ENCODE measurements at regions not wholly inside any gene's neighbourhood (a gene's known extent, or its start where the extent isn't known, plus 50 kb on each side); places are given as distances from the start of the nearest gene placed in this dataset.

DNA sequence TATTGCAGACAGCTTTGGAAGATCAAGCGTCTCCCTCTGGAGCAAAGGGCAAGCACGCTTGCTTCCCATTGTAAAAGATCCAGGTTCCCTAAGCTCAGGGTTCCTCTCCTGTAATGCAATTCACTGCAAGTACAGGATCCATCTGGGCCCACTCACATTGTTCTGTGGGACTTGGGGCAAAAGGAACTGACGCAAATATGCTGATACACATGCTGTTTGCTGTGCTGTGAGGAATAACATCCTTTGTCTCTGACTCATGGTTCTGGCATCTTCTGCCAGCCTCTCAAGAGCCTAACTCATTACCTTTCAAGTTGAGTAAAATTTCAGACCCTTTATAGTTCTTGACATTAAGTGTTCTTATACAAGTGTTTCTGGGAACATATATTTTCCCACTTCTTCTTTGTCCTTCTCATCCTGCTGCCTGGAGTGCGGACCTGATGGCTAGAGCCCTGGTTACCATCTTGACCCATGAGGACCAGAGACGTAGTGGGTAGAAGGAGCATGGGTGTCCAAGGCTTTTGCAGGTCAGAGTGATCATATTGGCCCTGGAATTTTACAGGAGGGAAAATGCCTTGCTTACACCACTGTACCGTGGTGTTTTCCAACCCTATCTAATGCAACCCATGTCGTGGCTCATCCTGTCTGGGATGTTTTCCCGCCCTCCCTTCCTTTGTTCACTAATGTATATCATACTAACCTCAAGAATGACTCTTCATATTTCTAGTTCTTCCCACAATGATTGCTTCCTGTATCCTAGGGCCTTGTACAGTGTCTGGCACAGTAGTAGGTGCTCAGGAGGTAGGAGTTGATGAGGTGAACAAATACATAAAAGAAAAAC, 145.7 kb upstream of the GLI2 start:
- H3K27me3 Mint-ChIP-seq (ENCODE audit: low read depth) = peaks cover 36% of the 10 kb centered on the region
- H3K36me3 Mint-ChIP-seq (ENCODE audit: low read depth) = no peaks in the 10 kb centered on the region
- ATAC-seq (no peak), DNase-seq (no peak)
- CTCF ChIA-PET = no interaction called here
- POLR2A ChIA-PET = no interaction called here
- no peak overlapping the region for H3K27ac Mint-ChIP-seq
- H3K4me1 Mint-ChIP-seq (ENCODE audit: low read depth) = no peaks in the 10 kb centered on the region
- no peaks in the 10 kb centered on the region for H3K9me3 Mint-ChIP-seq (ENCODE audit: insufficient read depth)
- no peak overlapping the region for H3K4me3 Mint-ChIP-seq

DNA sequence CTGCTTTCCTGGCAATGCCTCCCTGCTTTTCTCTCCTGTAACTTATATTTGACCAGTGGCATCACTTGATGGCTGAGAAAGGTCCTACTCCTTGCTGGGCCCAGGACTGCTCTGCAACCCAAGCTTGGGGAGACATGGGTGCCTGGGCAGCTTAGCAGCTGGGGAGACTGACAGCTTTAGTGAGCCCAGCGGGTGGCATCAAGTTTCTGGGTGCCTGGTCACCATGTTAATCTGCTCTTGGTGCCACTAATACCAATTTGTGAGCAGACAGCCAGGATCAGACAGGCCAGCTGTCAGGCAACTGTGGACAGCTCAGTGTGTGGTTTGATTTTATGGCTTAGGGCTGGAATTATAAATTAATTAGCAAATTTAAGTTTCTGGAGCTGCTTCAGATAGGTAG, 144.8 kb upstream of the GLI2 start:
- POLR2A ChIA-PET = no interaction called here
- ATAC-seq = no peak
- Mint-ChIP-seq H3K27me3 (ENCODE audit: low read depth) (peaks cover 28% of the 10 kb centered on the region), H3K4me1 (ENCODE audit: low read depth) (no peaks in the 10 kb centered on the region), H3K9me3 (ENCODE audit: insufficient read depth) (no peaks in the 10 kb centered on the region), H3K36me3 (ENCODE audit: low read depth) (no peaks in the 10 kb centered on the region), H3K27ac (no peak overlapping the region), H3K4me3 (no peak overlapping the region)
- CTCF ChIA-PET = no interaction called here
- DNase-seq = no peak

DNA sequence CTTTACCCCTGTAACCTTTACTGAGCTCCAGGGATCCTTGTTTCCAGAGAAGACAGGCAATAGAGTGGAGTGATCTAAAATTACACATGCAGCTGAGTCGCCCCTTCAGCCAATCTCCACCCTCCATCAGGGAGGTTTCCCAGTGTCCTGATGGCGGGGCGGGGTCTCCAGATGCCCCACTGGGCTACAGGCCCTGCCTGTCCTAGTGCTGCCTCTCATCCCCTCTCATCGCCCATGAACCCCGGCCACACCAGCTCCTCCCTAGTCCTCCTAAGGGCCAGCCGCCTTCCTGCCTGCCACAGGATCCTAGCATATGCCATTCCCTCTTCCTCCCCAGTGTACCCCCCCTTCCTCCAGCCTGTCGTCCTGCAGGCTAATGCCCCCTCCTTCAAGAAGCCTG, 144.1 kb upstream of the GLI2 start:
- ATAC-seq (no peak), DNase-seq (no peak)
- no peak overlapping the region for H3K27ac Mint-ChIP-seq
- H3K4me3 Mint-ChIP-seq = no peak overlapping the region
- CTCF ChIA-PET = no interaction called here
- H3K27me3 Mint-ChIP-seq (ENCODE audit: low read depth) = peaks cover 22% of the 10 kb centered on the region
- H3K4me1 Mint-ChIP-seq (ENCODE audit: low read depth) = no peaks in the 10 kb centered on the region
- no peaks in the 10 kb centered on the region for H3K36me3 Mint-ChIP-seq (ENCODE audit: low read depth)
- H3K9me3 Mint-ChIP-seq (ENCODE audit: insufficient read depth) = no peaks in the 10 kb centered on the region
- POLR2A ChIA-PET = no interaction called here

DNA sequence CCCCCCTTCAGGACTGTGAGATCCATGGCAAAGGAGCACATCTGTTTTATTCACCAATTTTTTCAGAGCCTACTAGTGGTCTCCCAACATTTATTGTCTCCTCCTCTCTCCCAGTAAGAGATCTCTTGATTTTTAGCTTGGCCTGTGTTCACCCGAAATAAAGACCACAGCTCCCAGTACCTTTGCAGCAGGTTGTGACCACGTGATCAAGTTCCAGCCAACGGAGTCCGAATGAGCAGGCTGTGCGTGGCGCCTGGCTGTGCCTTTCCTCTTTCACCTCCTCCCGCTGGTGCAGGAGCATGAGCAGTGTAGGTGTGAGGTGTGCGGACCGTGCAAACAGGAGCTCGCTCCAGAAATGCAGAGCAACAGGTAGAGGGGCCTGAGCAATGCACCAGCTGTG, 143.6 kb upstream of the GLI2 start:
- H3K27me3 Mint-ChIP-seq (ENCODE audit: low read depth) = peaks cover 18% of the 10 kb centered on the region
- ATAC-seq (no peak), DNase-seq (no peak)
- H3K27ac Mint-ChIP-seq = no peak overlapping the region
- CTCF ChIA-PET = no interaction called here
- POLR2A ChIA-PET = no interaction called here
- no peaks in the 10 kb centered on the region for H3K36me3 Mint-ChIP-seq (ENCODE audit: low read depth)
- no peaks in the 10 kb centered on the region for H3K9me3 Mint-ChIP-seq (ENCODE audit: insufficient read depth)
- H3K4me3 Mint-ChIP-seq = no peak overlapping the region
- no peaks in the 10 kb centered on the region for H3K4me1 Mint-ChIP-seq (ENCODE audit: low read depth)

DNA sequence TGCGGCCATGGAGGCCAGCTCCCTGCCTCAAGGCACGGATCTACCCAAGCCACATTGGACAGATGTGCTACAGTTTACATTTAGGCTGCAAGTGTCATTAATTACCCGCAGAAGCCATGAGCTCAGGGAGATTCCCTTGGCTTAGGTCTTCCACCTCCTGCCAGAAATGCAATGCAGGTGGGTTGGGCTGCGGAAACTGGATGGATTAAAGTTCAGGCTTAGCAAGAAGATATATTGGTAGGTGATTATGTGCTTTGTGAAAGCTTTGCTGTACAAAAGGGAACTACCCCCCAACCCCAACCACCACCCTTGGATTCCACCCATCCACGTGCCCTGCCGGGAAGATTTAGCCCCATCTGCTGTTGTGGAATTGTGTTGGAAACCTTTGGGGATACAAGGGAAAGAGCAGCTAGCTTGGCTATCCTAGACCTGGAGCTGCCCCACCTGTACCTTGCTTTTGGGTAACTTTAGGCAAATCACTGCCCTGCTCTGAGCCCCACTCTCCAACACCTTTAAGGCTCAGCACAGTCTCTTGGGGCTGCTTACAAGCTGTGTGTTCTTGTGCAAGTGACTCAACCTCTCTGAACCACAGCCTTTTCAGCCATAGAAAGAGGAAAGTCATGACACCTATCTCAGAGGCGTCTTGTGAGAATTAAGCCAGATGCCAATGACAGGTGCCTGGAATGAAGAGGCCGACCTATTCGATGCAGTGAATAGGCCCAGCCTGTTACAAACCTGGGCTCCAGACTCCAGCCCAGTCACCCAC, 141.6 kb upstream of the GLI2 start:
- Mint-ChIP-seq H3K27me3 (ENCODE audit: low read depth) (peaks cover 3% of the 10 kb centered on the region), H3K4me3 (no peak overlapping the region), H3K4me1 (ENCODE audit: low read depth) (no peaks in the 10 kb centered on the region), H3K27ac (no peak overlapping the region), H3K36me3 (ENCODE audit: low read depth) (no peaks in the 10 kb centered on the region), H3K9me3 (ENCODE audit: insufficient read depth) (no peaks in the 10 kb centered on the region)
- CTCF ChIA-PET = no interaction called here
- no peak for DNase-seq
- ATAC-seq = no peak
- POLR2A ChIA-PET = no interaction called here

DNA sequence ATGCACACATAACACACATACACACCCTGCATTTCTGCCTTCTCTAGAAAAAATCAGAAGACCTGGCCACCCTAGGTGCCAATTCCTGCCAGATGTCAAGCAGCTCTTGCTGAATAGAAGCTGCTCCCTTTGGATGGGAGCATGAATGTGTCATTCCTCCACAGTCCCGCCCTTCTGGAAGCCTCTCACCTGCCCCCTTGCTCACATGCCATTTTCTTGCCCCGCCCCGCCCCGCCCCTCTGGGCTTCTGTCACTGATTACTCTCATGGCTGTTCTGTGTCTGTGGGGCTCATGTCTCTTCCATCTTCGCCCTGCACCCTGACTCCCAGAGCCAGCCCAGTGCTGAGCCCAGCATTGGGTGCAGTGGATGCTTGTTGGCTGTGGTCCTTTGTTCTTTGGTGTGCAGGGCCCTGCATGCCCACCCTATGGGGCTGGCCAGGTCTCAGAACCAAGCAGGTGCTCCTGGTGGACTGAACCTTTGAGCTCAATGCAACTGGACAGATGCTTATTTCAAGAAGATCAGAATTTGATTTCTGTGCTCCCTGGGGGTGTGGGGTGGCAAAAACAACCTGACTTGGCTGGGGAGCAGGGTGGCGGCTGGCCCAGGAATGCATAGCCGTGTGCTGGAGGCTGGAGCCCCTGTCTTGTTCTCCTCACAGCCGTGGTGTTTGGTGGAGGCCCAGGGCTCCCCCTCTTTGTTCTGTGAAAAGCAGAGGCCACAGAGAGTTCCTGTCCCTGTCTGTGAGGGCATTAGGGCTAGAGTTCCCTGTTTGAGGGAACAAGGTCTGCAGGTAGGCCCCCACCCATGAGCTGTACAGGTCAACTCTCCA, 140.6 kb upstream of the GLI2 start:
- Mint-ChIP-seq H3K4me3 (no peak overlapping the region), H3K27me3 (ENCODE audit: low read depth) (no peaks in the 10 kb centered on the region), H3K27ac (no peak overlapping the region), H3K4me1 (ENCODE audit: low read depth) (no peaks in the 10 kb centered on the region), H3K9me3 (ENCODE audit: insufficient read depth) (no peaks in the 10 kb centered on the region), H3K36me3 (ENCODE audit: low read depth) (no peaks in the 10 kb centered on the region)
- ChIA-PET POLR2A (no interaction called here), CTCF (no interaction called here)
- DNase-seq = no peak
- ATAC-seq = no peak

DNA sequence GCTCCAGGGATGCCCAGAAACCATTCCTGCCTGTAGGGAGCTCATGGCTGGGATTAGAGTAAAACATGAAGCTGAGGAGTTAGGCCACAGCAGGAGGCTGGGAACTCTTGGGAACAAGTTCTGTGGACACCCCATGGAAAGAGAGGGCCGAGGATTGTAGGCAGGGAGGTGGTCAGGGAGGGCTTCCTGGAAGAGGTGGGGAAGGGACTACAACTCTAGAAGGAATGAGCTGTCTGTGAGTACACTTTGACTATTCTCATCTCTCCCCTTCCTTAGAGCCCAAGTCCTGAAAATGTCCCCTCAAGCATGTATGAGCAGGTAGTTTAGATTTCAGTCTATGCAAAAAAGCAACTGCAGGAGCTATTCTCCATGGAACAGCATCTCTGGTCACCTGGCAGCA, 139.9 kb upstream of the GLI2 start:
- no peak for DNase-seq
- H3K9me3 Mint-ChIP-seq (ENCODE audit: insufficient read depth) = no peaks in the 10 kb centered on the region
- ChIA-PET POLR2A (no interaction called here), CTCF (no interaction called here)
- H3K36me3 Mint-ChIP-seq (ENCODE audit: low read depth) = no peaks in the 10 kb centered on the region
- H3K4me3 Mint-ChIP-seq = no peak overlapping the region
- ATAC-seq = no peak
- no peaks in the 10 kb centered on the region for H3K4me1 Mint-ChIP-seq (ENCODE audit: low read depth)
- no peaks in the 10 kb centered on the region for H3K27me3 Mint-ChIP-seq (ENCODE audit: low read depth)
- no peak overlapping the region for H3K27ac Mint-ChIP-seq

DNA sequence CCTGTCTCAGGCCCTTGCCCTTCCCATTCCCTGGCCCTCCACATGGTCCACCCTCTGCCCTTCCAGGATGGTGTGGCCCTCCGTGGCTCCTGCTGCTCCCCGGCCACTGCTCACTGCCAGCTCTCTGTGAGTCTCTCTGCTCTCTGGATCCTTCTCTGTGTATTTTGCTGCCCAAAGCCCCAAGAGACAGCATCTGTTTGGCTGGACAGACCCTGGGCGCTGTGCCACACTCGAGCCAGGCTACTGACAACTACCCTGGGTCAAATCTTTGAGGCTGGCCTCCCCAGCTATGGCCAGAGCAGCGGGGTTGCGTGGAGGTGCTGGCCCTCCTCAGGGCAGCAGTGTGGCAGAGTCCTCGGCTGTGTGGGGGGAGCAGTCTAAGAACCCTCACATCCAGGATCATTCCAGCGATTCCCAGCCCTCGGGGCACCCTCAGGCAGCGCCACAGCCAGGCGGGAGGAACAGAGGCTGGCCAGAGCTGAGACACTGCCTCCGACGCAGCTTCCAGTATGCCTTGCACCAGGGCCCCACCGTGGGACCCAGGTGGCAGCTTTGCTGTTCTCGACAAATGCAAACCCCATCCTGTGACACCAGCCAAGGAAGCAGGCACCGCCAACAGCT, 139.4 kb upstream of the GLI2 start:
- no peaks in the 10 kb centered on the region for H3K27me3 Mint-ChIP-seq (ENCODE audit: low read depth)
- no peaks in the 10 kb centered on the region for H3K4me1 Mint-ChIP-seq (ENCODE audit: low read depth)
- H3K36me3 Mint-ChIP-seq (ENCODE audit: low read depth) = no peaks in the 10 kb centered on the region
- ChIA-PET CTCF (no interaction called here), POLR2A (no interaction called here)
- no peaks in the 10 kb centered on the region for H3K9me3 Mint-ChIP-seq (ENCODE audit: insufficient read depth)
- H3K27ac Mint-ChIP-seq = no peak overlapping the region
- ATAC-seq (no peak), DNase-seq (no peak)
- H3K4me3 Mint-ChIP-seq = no peak overlapping the region

DNA sequence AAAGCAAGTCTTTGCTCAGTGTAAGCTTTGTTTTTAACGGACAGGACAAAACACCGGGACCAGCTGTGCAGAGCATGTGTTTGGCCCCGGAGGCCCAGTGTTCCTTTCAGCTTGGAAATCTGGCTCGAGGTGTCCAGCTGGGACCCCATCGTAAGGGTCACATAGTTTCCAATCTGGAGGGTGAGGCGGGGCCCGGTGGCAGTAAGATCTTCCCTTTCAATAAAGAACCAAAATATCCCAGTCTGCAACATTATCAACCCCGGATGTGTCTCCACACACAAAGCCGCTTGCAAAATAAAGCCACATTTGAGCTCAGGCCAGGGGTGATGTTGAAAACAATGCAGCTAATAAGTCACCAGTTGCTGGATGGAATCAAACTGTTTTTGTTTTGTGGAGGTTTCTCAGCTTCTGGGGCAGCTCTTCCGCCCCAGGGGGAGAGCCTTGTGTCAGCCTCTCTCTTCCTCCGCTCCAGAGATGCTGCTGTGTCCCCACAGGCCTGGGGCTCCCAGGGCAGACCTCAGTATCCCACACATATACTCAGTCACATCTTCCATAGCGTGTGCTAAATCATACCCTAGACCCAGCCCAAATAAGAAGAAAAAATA, 138.6 kb upstream of the GLI2 start:
- Mint-ChIP-seq H3K36me3 (ENCODE audit: low read depth) (no peaks in the 10 kb centered on the region), H3K27me3 (ENCODE audit: low read depth) (no peaks in the 10 kb centered on the region), H3K4me3 (no peak overlapping the region), H3K27ac (no peak overlapping the region), H3K9me3 (ENCODE audit: insufficient read depth) (no peaks in the 10 kb centered on the region), H3K4me1 (ENCODE audit: low read depth) (no peaks in the 10 kb centered on the region)
- POLR2A ChIA-PET = no interaction called here
- no peak for ATAC-seq
- no peak for DNase-seq
- CTCF ChIA-PET = no interaction called here

DNA sequence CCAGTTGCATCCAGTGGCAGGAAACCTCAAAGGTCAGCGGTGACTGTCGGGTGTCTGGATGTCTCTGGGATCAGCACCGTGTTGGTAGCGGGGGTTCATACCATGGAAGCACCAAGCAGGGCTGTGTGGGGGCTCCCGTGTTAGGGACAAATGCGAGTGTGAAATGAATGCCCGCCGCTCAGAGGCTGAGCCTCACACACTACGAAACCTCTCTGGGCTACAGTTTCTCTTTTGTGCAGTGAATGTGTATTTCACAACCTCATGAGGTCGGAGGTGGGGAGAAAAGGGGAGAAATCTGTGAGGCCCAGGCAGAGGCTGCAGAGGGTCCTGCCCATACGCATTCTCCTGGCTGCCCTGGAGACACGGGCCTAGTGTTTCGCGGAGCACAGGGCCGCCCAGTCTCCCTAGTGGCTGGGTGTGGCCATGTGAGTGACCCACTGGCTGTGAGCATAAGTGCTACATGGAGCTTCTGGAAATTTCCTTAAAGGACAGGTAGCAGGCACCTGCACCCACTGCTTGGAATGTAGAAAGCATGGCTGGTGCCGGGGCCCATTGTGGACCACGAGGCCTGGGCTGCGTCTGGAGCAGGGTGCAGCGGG, 138.0 kb upstream of the GLI2 start:
- Mint-ChIP-seq H3K9me3 (ENCODE audit: insufficient read depth) (no peaks in the 10 kb centered on the region), H3K27ac (no peak overlapping the region), H3K4me3 (no peak overlapping the region), H3K4me1 (ENCODE audit: low read depth) (no peaks in the 10 kb centered on the region), H3K36me3 (ENCODE audit: low read depth) (no peaks in the 10 kb centered on the region), H3K27me3 (ENCODE audit: low read depth) (no peaks in the 10 kb centered on the region)
- ChIA-PET CTCF (no interaction called here), POLR2A (no interaction called here)
- DNase-seq (no peak), ATAC-seq (no peak)

DNA sequence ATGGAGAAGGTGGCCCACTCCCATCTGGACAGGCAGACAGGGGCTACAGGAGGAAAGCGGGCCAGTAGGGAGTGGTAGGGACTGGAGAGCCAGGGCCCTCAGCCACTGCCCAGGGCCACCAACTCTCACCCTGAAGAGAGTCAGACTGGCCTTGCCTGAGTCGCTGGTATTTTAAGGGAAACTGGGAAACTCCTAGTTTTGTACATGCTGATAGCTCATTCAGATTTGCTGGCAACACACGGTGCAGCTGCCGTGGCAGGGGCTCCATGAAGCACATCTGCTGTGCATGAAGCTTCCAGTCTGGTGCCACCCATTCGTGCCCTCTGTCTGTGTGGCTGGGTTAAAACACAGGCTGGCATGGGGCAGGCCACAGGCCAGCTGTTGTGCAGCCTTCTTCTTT, 137.3 kb upstream of the GLI2 start:
- POLR2A ChIA-PET = no interaction called here
- CTCF ChIA-PET = no interaction called here
- Mint-ChIP-seq H3K4me3 (no peak overlapping the region), H3K36me3 (ENCODE audit: low read depth) (no peaks in the 10 kb centered on the region), H3K4me1 (ENCODE audit: low read depth) (no peaks in the 10 kb centered on the region), H3K27ac (no peak overlapping the region), H3K9me3 (ENCODE audit: insufficient read depth) (no peaks in the 10 kb centered on the region), H3K27me3 (ENCODE audit: low read depth) (no peaks in the 10 kb centered on the region)
- no peak for DNase-seq
- no peak for ATAC-seq
